ENCODE measurements at regions not wholly inside any gene's neighbourhood (a gene's known extent, or its start where the extent isn't known, plus 50 kb on each side); places are given as distances from the start of the nearest gene placed in this dataset.

DNA sequence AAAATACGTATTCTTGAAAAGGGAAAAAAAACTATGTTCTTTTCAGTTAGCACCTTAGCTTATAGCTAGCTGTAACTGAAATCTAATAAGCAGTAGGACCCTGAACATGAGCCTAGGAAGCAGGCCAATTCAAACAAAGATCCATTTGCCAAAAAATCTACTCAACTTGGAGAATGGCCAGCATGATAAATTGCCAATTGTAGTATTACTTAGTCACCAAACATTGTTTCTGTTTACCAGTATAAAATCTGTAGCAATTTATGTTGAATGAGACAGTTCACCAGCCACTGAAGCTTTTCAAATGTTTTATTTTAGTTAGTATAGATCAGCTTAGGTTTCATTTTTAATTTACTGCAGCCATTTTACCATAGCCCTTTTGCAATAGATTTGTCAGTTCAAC lies 323.6 kb upstream of the DIPK2B start:
- Mint-ChIP-seq H3K27me3 (ENCODE audit: insufficient read depth) (no peaks in the 10 kb centered on the region; the same call in 1 of the 2 replicates), H3K4me1 (ENCODE audit: low read depth) (peaks cover 28% of the 10 kb centered on the region), H3K36me3 (ENCODE audit: low read depth) (peaks cover 25% of the 10 kb centered on the region), H3K9me3 (no peaks in the 10 kb centered on the region), H3K27ac (peak overlapping the region; percentile 28; the same call in 1 of the 2 replicates), H3K4me3 (no peak overlapping the region)
- peak; percentile 48 for DNase-seq
- TF ChIP-seq, protein P1, sequence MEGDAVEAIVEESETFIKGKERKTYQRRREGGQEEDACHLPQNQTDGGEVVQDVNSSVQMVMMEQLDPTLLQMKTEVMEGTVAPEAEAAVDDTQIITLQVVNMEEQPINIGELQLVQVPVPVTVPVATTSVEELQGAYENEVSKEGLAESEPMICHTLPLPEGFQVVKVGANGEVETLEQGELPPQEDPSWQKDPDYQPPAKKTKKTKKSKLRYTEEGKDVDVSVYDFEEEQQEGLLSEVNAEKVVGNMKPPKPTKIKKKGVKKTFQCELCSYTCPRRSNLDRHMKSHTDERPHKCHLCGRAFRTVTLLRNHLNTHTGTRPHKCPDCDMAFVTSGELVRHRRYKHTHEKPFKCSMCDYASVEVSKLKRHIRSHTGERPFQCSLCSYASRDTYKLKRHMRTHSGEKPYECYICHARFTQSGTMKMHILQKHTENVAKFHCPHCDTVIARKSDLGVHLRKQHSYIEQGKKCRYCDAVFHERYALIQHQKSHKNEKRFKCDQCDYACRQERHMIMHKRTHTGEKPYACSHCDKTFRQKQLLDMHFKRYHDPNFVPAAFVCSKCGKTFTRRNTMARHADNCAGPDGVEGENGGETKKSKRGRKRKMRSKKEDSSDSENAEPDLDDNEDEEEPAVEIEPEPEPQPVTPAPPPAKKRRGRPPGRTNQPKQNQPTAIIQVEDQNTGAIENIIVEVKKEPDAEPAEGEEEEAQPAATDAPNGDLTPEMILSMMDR (IDR thresholded peaks at IDR 0.05), result no peak

DNA sequence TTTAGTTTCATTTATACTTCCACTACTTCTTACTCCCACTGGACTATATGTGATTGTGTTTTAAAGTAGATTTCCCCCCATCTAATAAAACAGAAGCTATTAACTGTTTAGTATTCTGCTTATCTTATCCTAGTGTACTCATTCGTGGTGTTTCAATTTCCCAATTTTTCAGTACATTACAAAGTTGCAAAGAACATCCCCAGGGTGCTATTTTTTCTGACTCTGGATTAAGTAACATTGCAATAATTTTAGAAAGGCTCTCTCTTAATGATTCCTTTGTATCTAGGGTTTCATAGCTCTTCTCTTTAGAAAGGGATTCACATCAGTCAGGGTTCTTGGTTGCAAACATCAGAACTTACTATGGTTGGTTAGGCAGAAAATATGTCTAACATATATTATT lies 317.9 kb upstream of the DIPK2B start:
- H3K4me3 Mint-ChIP-seq, result peak overlapping the region; percentile 15; the same call in 1 of the 2 replicates
- H3K36me3 Mint-ChIP-seq (ENCODE audit: low read depth), result peaks cover 20% of the 10 kb centered on the region
- H3K4me1 Mint-ChIP-seq (ENCODE audit: low read depth), result peaks cover 54% of the 10 kb centered on the region
- TF ChIP-seq, protein P1 (IDR thresholded peaks at IDR 0.05), result no peak
- H3K9me3 Mint-ChIP-seq, result no peaks in the 10 kb centered on the region
- peaks cover 3% of the 10 kb centered on the region; the same call in 1 of the 2 replicates for H3K27me3 Mint-ChIP-seq (ENCODE audit: insufficient read depth)
- DNase-seq, result no peak
- peak overlapping the region; percentile 93 for H3K27ac Mint-ChIP-seq

DNA sequence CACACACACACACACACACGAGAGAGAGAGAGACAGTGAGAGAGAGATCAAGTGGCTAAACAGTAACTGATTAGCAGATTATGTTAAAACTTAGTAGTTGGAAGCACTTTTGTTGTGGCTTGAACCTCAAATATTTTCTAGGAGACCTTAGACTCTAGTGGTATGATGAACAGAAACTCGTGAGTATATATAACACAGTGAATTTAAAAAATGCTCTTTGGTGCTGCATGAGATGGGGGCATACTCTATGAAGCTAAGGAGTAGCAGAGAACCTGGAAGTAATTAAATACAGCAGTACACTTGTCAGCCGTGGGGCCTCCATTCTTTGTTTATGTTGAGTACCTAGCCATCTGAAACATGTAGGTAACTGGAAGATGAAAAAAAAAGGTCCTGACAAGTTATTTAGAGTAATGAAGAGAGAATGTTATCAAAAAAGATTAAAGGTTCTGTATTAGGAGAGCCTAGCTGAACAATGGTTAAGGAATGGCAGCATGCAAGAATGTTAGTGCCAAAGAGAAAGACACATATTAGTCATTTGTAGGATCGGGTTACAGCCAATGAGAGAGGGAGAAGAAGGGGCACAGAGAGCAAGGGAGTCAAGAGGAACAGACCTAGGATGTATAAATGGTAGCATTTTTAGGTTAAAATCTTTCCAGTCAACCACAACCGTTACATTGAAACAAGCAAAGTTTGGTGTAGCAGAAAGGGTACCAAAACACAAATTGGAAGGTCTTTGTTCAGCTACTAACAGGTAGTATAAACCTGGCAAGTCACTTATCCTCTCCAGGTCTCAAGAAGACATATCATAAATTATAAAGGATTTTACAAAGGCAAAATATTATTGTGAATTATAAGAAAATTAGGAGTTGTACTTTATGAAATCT lies 316.7 kb upstream of the DIPK2B start:
- Mint-ChIP-seq H3K4me3 (peak overlapping the region; percentile 52; the same call in 1 of the 2 replicates), H3K27ac (peak overlapping the region; percentile 93), H3K4me1 (ENCODE audit: low read depth) (peaks cover 65% of the 10 kb centered on the region), H3K36me3 (ENCODE audit: low read depth) (peaks cover 7% of the 10 kb centered on the region; the same call in 1 of the 2 replicates), H3K9me3 (no peaks in the 10 kb centered on the region), H3K27me3 (ENCODE audit: insufficient read depth) (peaks cover 3% of the 10 kb centered on the region; the same call in 1 of the 2 replicates)
- TF ChIP-seq, protein P1 (IDR thresholded peaks at IDR 0.05), result no peak
- DNase-seq, result peak; percentile 87

DNA sequence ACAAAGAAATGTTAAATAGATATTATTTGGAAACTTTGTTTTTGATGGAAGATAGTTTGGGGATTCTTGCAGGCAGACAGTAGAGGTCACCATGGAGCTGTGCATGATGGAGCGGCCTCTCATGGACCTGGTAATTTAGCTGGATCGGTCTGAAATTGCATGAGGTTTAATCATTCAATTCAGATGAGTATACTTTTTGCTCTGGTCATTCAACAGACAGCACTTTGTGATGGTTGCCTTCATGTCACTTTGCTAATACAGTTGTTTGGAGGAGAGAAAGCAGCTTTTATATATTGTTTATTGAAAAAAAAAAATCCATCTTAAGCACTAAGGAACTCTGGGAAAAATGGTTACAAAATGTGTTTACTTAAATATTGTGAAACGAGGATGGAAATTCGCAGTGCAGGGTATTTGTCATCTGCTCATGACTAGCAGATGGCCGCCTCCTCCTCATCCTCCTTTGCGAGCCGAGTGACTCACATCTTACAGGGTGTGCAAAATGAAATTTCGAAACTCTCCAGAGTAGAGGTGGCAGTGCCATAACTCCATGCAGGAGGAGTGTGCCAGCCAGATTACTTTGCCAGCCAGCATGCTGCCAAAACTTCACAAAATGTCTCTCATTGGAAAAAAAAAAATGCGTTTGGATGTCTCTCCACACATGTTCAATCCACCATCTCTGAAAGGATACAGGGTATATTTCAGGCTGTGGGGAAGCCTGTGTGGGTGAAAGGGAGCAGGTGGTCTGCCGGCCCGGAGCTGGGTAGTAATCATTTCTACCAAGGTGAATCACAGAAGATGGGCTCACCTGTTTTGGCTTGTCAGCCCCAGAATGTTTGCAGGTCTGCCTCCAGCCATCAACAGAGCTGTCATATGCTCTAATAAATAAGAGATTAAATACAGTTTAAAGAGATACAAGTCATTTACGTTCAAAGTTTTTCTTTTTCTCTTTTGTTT lies 314.9 kb upstream of the DIPK2B start:
- peak; percentile 86 for DNase-seq
- Mint-ChIP-seq H3K36me3 (ENCODE audit: low read depth) (peaks cover 5% of the 10 kb centered on the region; the same call in 1 of the 2 replicates), H3K4me1 (ENCODE audit: low read depth) (peaks cover 65% of the 10 kb centered on the region), H3K9me3 (no peaks in the 10 kb centered on the region), H3K27me3 (ENCODE audit: insufficient read depth) (peaks cover 3% of the 10 kb centered on the region; the same call in 1 of the 2 replicates), H3K4me3 (peak overlapping the region; percentile 60), H3K27ac (peak overlapping the region; percentile 93)
- TF ChIP-seq, protein P1 (IDR thresholded peaks at IDR 0.05), result peak; percentile 74

DNA sequence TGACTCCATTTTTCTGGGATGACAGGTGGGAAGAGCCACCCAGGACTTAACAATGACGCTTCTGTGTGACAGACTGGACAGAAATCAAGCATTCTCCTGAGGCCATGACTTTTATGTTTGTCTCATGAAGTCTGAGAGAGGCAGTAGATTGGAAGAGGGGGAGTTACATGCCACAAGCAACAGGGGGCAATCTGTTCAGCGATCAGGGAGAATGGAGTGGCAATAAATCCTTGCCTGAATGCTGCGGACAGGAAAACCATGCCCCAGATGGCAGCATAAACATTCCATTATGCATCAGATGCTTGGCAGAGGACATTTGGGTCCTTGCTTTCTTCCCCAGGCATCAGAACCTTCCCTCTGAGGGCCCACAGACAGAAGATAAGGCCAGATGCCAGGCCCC lies 312.4 kb upstream of the DIPK2B start:
- TF ChIP-seq, protein P1 (IDR thresholded peaks at IDR 0.05), result no peak

More for the DNA sequence above, 312.4 kb upstream of the DIPK2B start:
- H3K4me1 Mint-ChIP-seq (ENCODE audit: low read depth), result peaks cover 70% of the 10 kb centered on the region
- H3K27me3 Mint-ChIP-seq (ENCODE audit: insufficient read depth), result peaks cover 3% of the 10 kb centered on the region
- H3K27ac Mint-ChIP-seq, result peak overlapping the region; percentile 93
- no peaks in the 10 kb centered on the region for H3K9me3 Mint-ChIP-seq
- H3K4me3 Mint-ChIP-seq, result no peak overlapping the region
- peaks cover 5% of the 10 kb centered on the region; the same call in 1 of the 2 replicates for H3K36me3 Mint-ChIP-seq (ENCODE audit: low read depth)
- DNase-seq, result no peak

Measured in HFFc6 (cell line).